ENCODE measurements at regions not wholly inside any gene's neighbourhood (a gene's known extent, or its start where the extent isn't known, plus 50 kb on each side); places are given as distances from the start of the nearest gene placed in this dataset.

- peaks cover 1% of the 10 kb centered on the region for H3K27me3 Mint-ChIP-seq (ENCODE audit: unreplicated experiment)
- H3K4me3 Mint-ChIP-seq (ENCODE audit: unreplicated experiment), result no peak overlapping the region
- H3K9me3 Mint-ChIP-seq (ENCODE audit: unreplicated experiment), result no peaks in the 10 kb centered on the region
- no peak for TF ChIP-seq CTCF (IDR thresholded peaks at IDR 0.05; ENCODE audit: partially characterized antibody, unreplicated experiment)
- H3K27ac Mint-ChIP-seq (ENCODE audit: unreplicated experiment), result no peak overlapping the region
- no peaks in the 10 kb centered on the region for H3K4me1 Mint-ChIP-seq (ENCODE audit: low read depth, unreplicated experiment)
- no peak for DNase-seq
- H3K36me3 Mint-ChIP-seq (ENCODE audit: unreplicated experiment), result no peaks in the 10 kb centered on the region
These were observed 277.1 kb upstream of the MEIS2 start for GRCh38 chr15:37377428-37377827.

- H3K9me3 Mint-ChIP-seq (ENCODE audit: unreplicated experiment), result peaks cover 2% of the 10 kb centered on the region
- H3K4me1 Mint-ChIP-seq (ENCODE audit: low read depth, unreplicated experiment), result no peaks in the 10 kb centered on the region
- H3K36me3 Mint-ChIP-seq (ENCODE audit: unreplicated experiment), result peaks cover 6% of the 10 kb centered on the region
- no peaks in the 10 kb centered on the region for H3K27me3 Mint-ChIP-seq (ENCODE audit: unreplicated experiment)
- no peak for DNase-seq
- no peak for TF ChIP-seq CTCF (IDR thresholded peaks at IDR 0.05; ENCODE audit: partially characterized antibody, unreplicated experiment)
- no peak overlapping the region for H3K4me3 Mint-ChIP-seq (ENCODE audit: unreplicated experiment)
- H3K27ac Mint-ChIP-seq (ENCODE audit: unreplicated experiment), result no peak overlapping the region
These were observed 294.2 kb upstream of the MEIS2 start for GRCh38 chr15:37394402-37395099.

GRCh38 chr15:37395100-37395468 is 294.7 kb upstream of the MEIS2 start:
- Mint-ChIP-seq H3K4me3 (ENCODE audit: unreplicated experiment) (no peak overlapping the region), H3K36me3 (ENCODE audit: unreplicated experiment) (peaks cover 3% of the 10 kb centered on the region), H3K4me1 (ENCODE audit: low read depth, unreplicated experiment) (no peaks in the 10 kb centered on the region), H3K9me3 (ENCODE audit: unreplicated experiment) (peaks cover 2% of the 10 kb centered on the region), H3K27me3 (ENCODE audit: unreplicated experiment) (no peaks in the 10 kb centered on the region), H3K27ac (ENCODE audit: unreplicated experiment) (no peak overlapping the region)
- TF ChIP-seq CTCF (IDR thresholded peaks at IDR 0.05; ENCODE audit: partially characterized antibody, unreplicated experiment), result no peak
- no peak for DNase-seq

GRCh38 chr15:37397266-37398022 is 297.1 kb upstream of the MEIS2 start:
- no peak overlapping the region for H3K4me3 Mint-ChIP-seq (ENCODE audit: unreplicated experiment)
- TF ChIP-seq CTCF (IDR thresholded peaks at IDR 0.05; ENCODE audit: partially characterized antibody, unreplicated experiment), result no peak
- no peaks in the 10 kb centered on the region for H3K9me3 Mint-ChIP-seq (ENCODE audit: unreplicated experiment)
- no peak overlapping the region for H3K27ac Mint-ChIP-seq (ENCODE audit: unreplicated experiment)
- H3K27me3 Mint-ChIP-seq (ENCODE audit: unreplicated experiment), result no peaks in the 10 kb centered on the region
- DNase-seq, result no peak
- H3K36me3 Mint-ChIP-seq (ENCODE audit: unreplicated experiment), result no peaks in the 10 kb centered on the region
- H3K4me1 Mint-ChIP-seq (ENCODE audit: low read depth, unreplicated experiment), result no peaks in the 10 kb centered on the region

GRCh38 chr15:37416103-37416502 is 315.8 kb upstream of the MEIS2 start:
- Mint-ChIP-seq H3K36me3 (ENCODE audit: unreplicated experiment) (no peaks in the 10 kb centered on the region), H3K4me1 (ENCODE audit: low read depth, unreplicated experiment) (no peaks in the 10 kb centered on the region), H3K27ac (ENCODE audit: unreplicated experiment) (no peak overlapping the region), H3K27me3 (ENCODE audit: unreplicated experiment) (no peaks in the 10 kb centered on the region), H3K9me3 (ENCODE audit: unreplicated experiment) (no peaks in the 10 kb centered on the region), H3K4me3 (ENCODE audit: unreplicated experiment) (no peak overlapping the region)
- DNase-seq, result no peak
- TF ChIP-seq CTCF (IDR thresholded peaks at IDR 0.05; ENCODE audit: partially characterized antibody, unreplicated experiment), result no peak

All from glutamatergic neuron (in vitro differentiated cells).